Glutamatergic neuron (in vitro differentiated cells): ENCODE measurements at regions not wholly inside any gene's neighbourhood (a gene's known extent, or its start where the extent isn't known, plus 50 kb on each side); places are given as distances from the start of the nearest gene placed in this dataset.

Experiments
- DNase-seq: peaks from one replicate; pipeline ENCODE4 v3.0.0; 2022
- H3K27ac Mint-ChIP-seq: one replicate; pipeline ENCODE4 v1.8.0; 2020; ENCODE audit warnings: mild to moderate bottlenecking, mixed read lengths, inconsistent platforms; ENCODE audit not compliant: unreplicated experiment
- H3K27me3 Mint-ChIP-seq: one replicate; pipeline ENCODE4 v1.8.0; 2020; ENCODE audit warnings: mild to moderate bottlenecking, moderate library complexity, mixed read lengths, inconsistent platforms; ENCODE audit not compliant: unreplicated experiment
- H3K36me3 Mint-ChIP-seq: one replicate; pipeline ENCODE4 v1.8.0; 2020; ENCODE audit warnings: mild to moderate bottlenecking, mixed read lengths, inconsistent platforms; ENCODE audit not compliant: unreplicated experiment
- H3K4me1 Mint-ChIP-seq: one replicate; pipeline ENCODE4 v1.8.0; 2020; ENCODE audit warnings: mild to moderate bottlenecking, low read depth, mixed read lengths, inconsistent platforms; ENCODE audit not compliant: unreplicated experiment
- H3K4me3 Mint-ChIP-seq: one replicate; pipeline ENCODE4 v1.8.0; 2020; ENCODE audit warnings: mild to moderate bottlenecking, mixed read lengths, inconsistent platforms; ENCODE audit not compliant: unreplicated experiment
- H3K9me3 Mint-ChIP-seq: one replicate; pipeline ENCODE4 v1.8.0; 2020; ENCODE audit warnings: mild to moderate bottlenecking, moderate library complexity, mixed read lengths, inconsistent platforms; ENCODE audit not compliant: unreplicated experiment
- CTCF ChIP-seq: fragments of 200-600 bp; sonication (generic); IDR thresholded peaks from one replicate; pipeline ENCODE4 v1.5.0; 2021; ENCODE audit not compliant: partially characterized antibody, unreplicated experiment

DNA sequence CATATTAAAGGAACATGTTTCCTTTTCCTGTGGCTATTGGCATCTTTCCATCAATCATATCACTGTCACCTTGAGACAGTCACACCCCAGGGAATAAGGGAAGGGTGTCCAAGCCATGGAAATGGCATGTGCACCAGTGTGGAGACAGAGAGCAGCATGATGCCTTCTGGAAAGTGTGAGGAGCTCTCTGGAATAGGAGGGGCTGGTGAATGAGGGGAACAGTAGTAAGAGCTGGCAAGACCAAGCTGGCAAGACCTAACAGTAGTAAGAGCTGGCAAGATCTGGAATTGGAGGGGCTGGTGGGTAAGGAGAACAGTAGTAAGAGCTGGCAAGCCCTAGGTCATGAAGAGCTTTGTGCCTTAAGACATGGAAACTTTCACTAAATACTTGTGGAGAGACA is 186.7 kb downstream of the C1orf94 start:
- Mint-ChIP-seq H3K27ac (no peak overlapping the region), H3K27me3 (peaks cover 1% of the 10 kb centered on the region)
- TF ChIP-seq CTCF = no peak

DNA sequence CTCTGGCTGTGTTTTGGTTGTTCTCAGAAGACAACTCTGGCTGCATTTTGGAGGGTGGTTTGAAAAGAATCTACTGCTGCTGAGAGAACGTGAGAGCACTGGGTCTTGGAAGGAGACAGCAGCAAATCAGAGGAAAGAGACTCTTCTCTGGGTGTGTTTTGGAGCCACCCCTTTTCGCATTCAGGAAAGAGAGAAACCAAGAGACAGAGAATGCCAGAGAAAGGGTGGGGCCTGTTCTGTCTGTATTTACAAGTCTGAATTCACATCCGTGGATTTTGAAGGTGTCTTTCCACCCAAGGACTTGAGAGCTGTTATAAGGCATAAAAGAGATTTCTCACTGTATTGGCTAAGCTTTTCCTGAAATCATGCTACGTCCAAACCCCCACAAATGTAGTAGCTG is 187.2 kb downstream of the C1orf94 start:
- TF ChIP-seq CTCF = no peak
- Mint-ChIP-seq H3K9me3 (peaks cover 3% of the 10 kb centered on the region), H3K27ac (no peak overlapping the region), H3K4me1 (no peaks in the 10 kb centered on the region), H3K36me3 (no peaks in the 10 kb centered on the region), H3K4me3 (no peak overlapping the region), H3K27me3 (peaks cover 1% of the 10 kb centered on the region)
- no peak for DNase-seq

More for the DNA sequence above, 186.7 kb downstream of the C1orf94 start:
- Mint-ChIP-seq H3K4me1 (no peaks in the 10 kb centered on the region), H3K36me3 (no peaks in the 10 kb centered on the region), H3K9me3 (peaks cover 3% of the 10 kb centered on the region), H3K4me3 (no peak overlapping the region)
- DNase-seq = no peak

DNA sequence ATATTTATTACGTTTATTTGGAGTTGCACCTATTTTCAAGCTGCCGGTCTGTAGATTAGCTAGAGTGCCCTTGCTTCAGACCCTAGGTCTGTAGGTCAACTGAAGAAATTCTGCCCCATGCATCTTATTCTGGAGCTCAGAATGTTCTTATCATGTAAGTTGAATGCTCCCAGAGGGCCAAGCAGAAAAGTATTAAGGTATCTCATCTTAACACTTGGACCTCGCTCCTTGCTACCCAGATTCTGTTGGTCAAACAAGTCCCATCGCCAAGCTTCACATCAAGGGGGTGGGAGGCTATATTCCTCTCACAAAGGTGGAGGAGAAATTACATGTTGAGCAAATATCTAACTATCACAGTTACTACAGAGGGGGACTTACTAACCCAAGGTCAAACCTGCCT is 187.7 kb downstream of the C1orf94 start:
- no peak for DNase-seq
- Mint-ChIP-seq H3K27me3 (peaks cover 1% of the 10 kb centered on the region), H3K9me3 (peaks cover 3% of the 10 kb centered on the region), H3K27ac (no peak overlapping the region), H3K4me1 (no peaks in the 10 kb centered on the region), H3K36me3 (no peaks in the 10 kb centered on the region), H3K4me3 (no peak overlapping the region)
- TF ChIP-seq CTCF = no peak

GRCh38 chr1:34365295-34365694 is 188.6 kb downstream of the C1orf94 start:
- DNase-seq = no peak
- Mint-ChIP-seq H3K36me3 (no peaks in the 10 kb centered on the region), H3K4me3 (no peak overlapping the region), H3K27ac (no peak overlapping the region), H3K9me3 (peaks cover 3% of the 10 kb centered on the region), H3K27me3 (no peaks in the 10 kb centered on the region), H3K4me1 (no peaks in the 10 kb centered on the region)
- no peak for TF ChIP-seq CTCF

GRCh38 chr1:34366875-34367624 is 190.3 kb downstream of the C1orf94 start:
- H3K27ac Mint-ChIP-seq = no peak overlapping the region
- H3K4me1 Mint-ChIP-seq = no peaks in the 10 kb centered on the region
- no peaks in the 10 kb centered on the region for H3K36me3 Mint-ChIP-seq
- no peak for DNase-seq
- no peak overlapping the region for H3K4me3 Mint-ChIP-seq
- no peaks in the 10 kb centered on the region for H3K27me3 Mint-ChIP-seq
- peaks cover 3% of the 10 kb centered on the region for H3K9me3 Mint-ChIP-seq
- no peak for TF ChIP-seq CTCF
